Natural killer cell (primary cell): ENCODE measurements at regions not wholly inside any gene's neighbourhood (a gene's known extent, or its start where the extent isn't known, plus 50 kb on each side); places are given as distances from the start of the nearest gene placed in this dataset.

ENCODE experiments used
- ATAC-seq, 3 donors: fragments of 150-1000 bp in 2 of 3; fragments of 200-7000 bp in 1 of 3; cut with Tn5 transposase; 1 replicate in 1 of 3; 2 replicates in 2 of 3; pipeline ENCODE4 v1.10.0; 2021; ENCODE audit warnings: mild to moderate bottlenecking in 2 of 3, moderate library complexity in 2 of 3
- DNase-seq, 2 donors: peaks; one replicate each; pipeline versions ENCODE4 v3.0.0 to v3.0.0-alpha.2; 2013 to 2021; ENCODE audit warnings: mixed read lengths in 1 of 2
- H3K27ac ChIP-seq: one replicate; pipeline ENCODE4 v1.5.1; 2013; ENCODE audit warnings: mild to moderate bottlenecking, low read length
- H3K27me3 ChIP-seq: one replicate; pipeline ENCODE4 v1.6.1; 2013; ENCODE audit warnings: low read length; ENCODE audit not compliant: control insufficient read depth, insufficient read depth
- H3K36me3 ChIP-seq: one replicate; pipeline ENCODE4 v1.6.1; 2013; ENCODE audit warnings: low read length; ENCODE audit not compliant: control insufficient read depth, insufficient read depth
- H3K4me1 ChIP-seq: one replicate; pipeline ENCODE4 v1.6.1; 2013; ENCODE audit warnings: low read length; ENCODE audit not compliant: control insufficient read depth, insufficient read depth
- H3K4me3 ChIP-seq: one replicate; pipeline ENCODE4 v1.5.1; 2013; ENCODE audit warnings: low read length
- H3K9me3 ChIP-seq: one replicate; pipeline ENCODE4 v1.6.1; 2013; ENCODE audit warnings: low read length; ENCODE audit not compliant: control insufficient read depth, insufficient read depth
- H3K27ac Mint-ChIP-seq, 2 donors: one replicate each; pipeline ENCODE4 v1.8.0; 2022; ENCODE audit warnings: mild to moderate bottlenecking in 2 of 2, mixed read lengths in 2 of 2, moderate library complexity in 1 of 2
- H3K27me3 Mint-ChIP-seq, 2 donors: one replicate each; pipeline ENCODE4 v1.8.0; 2022; ENCODE audit warnings: low read depth in 2 of 2, mixed read lengths in 2 of 2
- H3K36me3 Mint-ChIP-seq: one replicate; pipeline ENCODE4 v1.8.0; 2022; ENCODE audit warnings: mixed read lengths
- H3K4me1 Mint-ChIP-seq, 2 donors: one replicate each; pipeline ENCODE4 v1.8.0; 2022; ENCODE audit warnings: mixed read lengths in 2 of 2
- H3K4me3 Mint-ChIP-seq: one replicate; pipeline ENCODE4 v1.8.0; 2022; ENCODE audit warnings: mild to moderate bottlenecking, moderate library complexity, mixed read lengths
- H3K9me3 Mint-ChIP-seq, 2 donors: one replicate each; pipeline ENCODE4 v1.8.0; 2022; ENCODE audit warnings: mixed read lengths in 2 of 2
- CTCF ChIP-seq: fragments of 200-600 bp; IDR thresholded peaks from one replicate; pipeline ENCODE4 v1.8.0; 2022; ENCODE audit warnings: antibody characterized with exemption
- WGBS: methylation state at CpG from one replicate; pipeline ENCODE4 v1.1.7; 2013; ENCODE audit warnings: missing lambda C conversion rate; ENCODE audit not compliant: insufficient coverage; 5-methylcytosine and 5-hydroxymethylcytosine counted together
- intact Hi-C: fragments of 100-400 bp; cut with micrococcal nuclease; formaldehyde crosslinking; loops from one replicate; pipeline ENCODE4 v1.14.2; 2022

GRCh38 chr1:201633297-201633696 is 94.4 kb downstream of the NAV1 start:
- intact Hi-C loops, result no loop called here
- Histone ChIP-seq H3K27ac (no peak overlapping the region), H3K4me1 (no peaks in the 10 kb centered on the region), H3K4me3 (no peak overlapping the region), H3K36me3 (no peaks in the 10 kb centered on the region), H3K9me3 (no peaks in the 10 kb centered on the region), H3K27me3 (no peaks in the 10 kb centered on the region)
- Mint-ChIP-seq H3K4me1 (no peaks in the 10 kb centered on the region), H3K27me3 (peaks cover 0 to 8% of the 10 kb centered on the region in 2 donors), H3K9me3 (no peaks in the 10 kb centered on the region), H3K4me3 (no peak overlapping the region), H3K27ac (no peak overlapping the region), H3K36me3 (no peaks in the 10 kb centered on the region)
- no peak for ATAC-seq
- TF ChIP-seq CTCF, result no peak
- 94% methylated on average over 2 of the region's 2 CpGs for WGBS
- no peak for DNase-seq

GRCh38 chr1:201633811-201634210 is 94.9 kb downstream of the NAV1 start:
- Mint-ChIP-seq H3K27ac (no peak overlapping the region), H3K4me3 (no peak overlapping the region), H3K4me1 (no peaks in the 10 kb centered on the region), H3K9me3 (no peaks in the 10 kb centered on the region), H3K36me3 (no peaks in the 10 kb centered on the region), H3K27me3 (peaks cover 0 to 8% of the 10 kb centered on the region in 2 donors)
- 86% methylated on average over 5 of the region's 5 CpGs for WGBS
- H3K27me3 ChIP-seq, result no peaks in the 10 kb centered on the region
- no peak for ATAC-seq
- H3K9me3 ChIP-seq, result no peaks in the 10 kb centered on the region
- intact Hi-C loops, result no loop called here
- DNase-seq, result no peak
- H3K36me3 ChIP-seq, result no peaks in the 10 kb centered on the region
- H3K4me3 ChIP-seq, result no peak overlapping the region
- TF ChIP-seq CTCF, result no peak
- no peak overlapping the region for H3K27ac ChIP-seq
- H3K4me1 ChIP-seq, result no peaks in the 10 kb centered on the region

- TF ChIP-seq CTCF, result no peak
- Mint-ChIP-seq H3K4me1 (no peaks in the 10 kb centered on the region), H3K27me3 (peaks cover 0 to 8% of the 10 kb centered on the region in 2 donors), H3K27ac (no peak overlapping the region), H3K4me3 (no peak overlapping the region), H3K36me3 (no peaks in the 10 kb centered on the region), H3K9me3 (no peaks in the 10 kb centered on the region)
- Histone ChIP-seq H3K27me3 (no peaks in the 10 kb centered on the region), H3K27ac (no peak overlapping the region), H3K36me3 (no peaks in the 10 kb centered on the region), H3K4me1 (no peaks in the 10 kb centered on the region), H3K4me3 (no peak overlapping the region), H3K9me3 (no peaks in the 10 kb centered on the region)
- ATAC-seq (no peak), DNase-seq (no peak)
- intact Hi-C loops, result no loop called here
- 87% methylated on average over 2 of the region's 2 CpGs for WGBS
These were observed 95.3 kb downstream of the NAV1 start for GRCh38 chr1:201634261-201634660.

GRCh38 chr1:201636097-201636496 is 97.2 kb downstream of the NAV1 start:
- Histone ChIP-seq H3K4me3 (no peak overlapping the region), H3K36me3 (no peaks in the 10 kb centered on the region), H3K9me3 (no peaks in the 10 kb centered on the region), H3K4me1 (no peaks in the 10 kb centered on the region), H3K27me3 (no peaks in the 10 kb centered on the region), H3K27ac (no peak overlapping the region)
- Mint-ChIP-seq H3K27me3 (peaks cover 0 to 8% of the 10 kb centered on the region in 2 donors), H3K9me3 (no peaks in the 10 kb centered on the region), H3K4me1 (no peaks in the 10 kb centered on the region), H3K36me3 (no peaks in the 10 kb centered on the region), H3K4me3 (no peak overlapping the region), H3K27ac (no peak overlapping the region)
- no peak for ATAC-seq
- WGBS, result 100% methylated on average over 1 of the region's 2 CpGs
- intact Hi-C loops, result no loop called here
- no peak for TF ChIP-seq CTCF
- DNase-seq, result no peak
